SK-N-SH (cell line): ENCODE measurements at regions not wholly inside any gene's neighbourhood (a gene's known extent, or its start where the extent isn't known, plus 50 kb on each side); places are given as distances from the start of the nearest gene placed in this dataset.

Experiments used
- CTCF ChIP-seq: fragments of 200-600 bp; sonication (generic); IDR thresholded peaks from 2 replicates; pipeline ENCODE4 v1.6.1; 2017; ENCODE audit warnings: antibody characterized with exemption, mild to moderate bottlenecking, moderate library complexity
- ELF1 ChIP-seq: IDR thresholded peaks from 2 replicates; pipeline ENCODE4 v1.4.0; 2012
- EP300 ChIP-seq, 2 experiments: IDR thresholded peaks; 2 replicates each; pipeline versions ENCODE4 v1.4.0 to v1.6.1; 2012; ENCODE audit warnings: borderline replicate concordance in 1 of 2, low read depth in 1 of 2, low read length in 1 of 2
- POLR2AphosphoS5 ChIP-seq: IDR thresholded peaks from 2 replicates; pipeline ENCODE4 v1.6.1; 2012; ENCODE audit warnings: low read depth, low read length
- USF1 ChIP-seq: IDR thresholded peaks from 2 replicates; pipeline ENCODE4 v1.4.0; 2012; ENCODE audit warnings: low read depth, borderline replicate concordance
- TF ChIP-seq, protein P1 (sequence below): IDR thresholded peaks from 2 replicates; pipeline ENCODE4 v1.4.0; 2012; ENCODE audit warnings: low read depth

DNA sequence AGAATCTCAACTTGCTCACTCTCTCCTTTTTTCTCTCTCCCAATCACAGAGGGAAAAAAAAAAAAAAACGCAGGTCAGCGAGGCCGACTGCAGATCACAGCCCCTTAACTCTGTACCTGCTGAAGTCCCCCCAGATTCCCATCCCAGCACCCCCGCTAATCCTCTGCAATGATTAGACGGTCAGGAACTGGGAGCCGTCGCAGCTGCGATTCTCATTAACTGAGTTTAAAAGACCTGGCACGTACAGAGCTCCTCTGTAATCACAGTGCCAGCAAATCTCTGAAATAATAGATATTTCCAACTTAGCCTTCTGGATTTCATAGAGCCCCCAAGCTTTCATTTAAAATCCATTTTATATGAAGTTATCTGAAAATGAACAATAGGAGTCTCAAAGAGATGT lies 84.4 kb downstream of the ANKRD60 start:
- TF ChIP-seq EP300 (IDR thresholded peaks at IDR 0.05; ENCODE audit: borderline replicate concordance in 1 of 2, low read depth in 1 of 2, low read length in 1 of 2) (no peak), ELF1 (no peak), CTCF (no peak), POLR2AphosphoS5 (no peak), USF1 (no peak)
- TF ChIP-seq, protein P1, sequence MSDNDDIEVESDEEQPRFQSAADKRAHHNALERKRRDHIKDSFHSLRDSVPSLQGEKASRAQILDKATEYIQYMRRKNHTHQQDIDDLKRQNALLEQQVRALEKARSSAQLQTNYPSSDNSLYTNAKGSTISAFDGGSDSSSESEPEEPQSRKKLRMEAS = no peak
